Fibroblast of villous mesenchyme (primary cell): ENCODE measurements at regions not wholly inside any gene's neighbourhood (a gene's known extent, or its start where the extent isn't known, plus 50 kb on each side); places are given as distances from the start of the nearest gene placed in this dataset.

Experiments
- DNase-seq: peaks from one replicate; pipeline ENCODE4 v3.0.0-alpha.2; 2010; ENCODE audit warnings: low read depth
- H3K4me3 ChIP-seq: 2 replicates; pipeline ENCODE4 v1.5.1; 2011; ENCODE audit warnings: low read depth, mild to moderate bottlenecking, low read length
- TF ChIP-seq, protein P1 (sequence below): IDR thresholded peaks from 2 replicates; pipeline ENCODE4 v1.5.1; 2012; ENCODE audit warnings: low read depth, mild to moderate bottlenecking, low read length; ENCODE audit not compliant: insufficient read depth

DNA sequence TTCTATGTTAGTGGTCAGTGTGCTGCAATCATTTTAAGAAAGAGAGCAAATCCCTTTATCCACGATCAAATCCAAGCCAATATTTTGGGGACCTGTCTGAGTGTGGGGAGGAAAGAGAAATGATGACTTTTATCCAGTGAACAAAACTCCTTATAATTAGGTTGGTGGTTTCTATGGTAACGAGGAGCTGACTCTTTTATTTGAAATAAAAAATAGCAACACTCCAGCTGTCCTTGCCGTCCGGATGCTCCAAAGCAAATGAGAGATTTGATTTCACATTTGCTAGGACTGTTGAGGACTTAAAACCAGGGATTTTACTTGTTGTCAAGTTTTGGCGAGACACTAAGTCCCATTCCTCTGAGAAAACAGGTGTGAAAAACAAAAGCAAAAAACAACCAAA, 154.0 kb upstream of the PRICKLE2 start:
- DNase-seq = no peak
- no peak overlapping the region for H3K4me3 ChIP-seq
- TF ChIP-seq, protein P1, sequence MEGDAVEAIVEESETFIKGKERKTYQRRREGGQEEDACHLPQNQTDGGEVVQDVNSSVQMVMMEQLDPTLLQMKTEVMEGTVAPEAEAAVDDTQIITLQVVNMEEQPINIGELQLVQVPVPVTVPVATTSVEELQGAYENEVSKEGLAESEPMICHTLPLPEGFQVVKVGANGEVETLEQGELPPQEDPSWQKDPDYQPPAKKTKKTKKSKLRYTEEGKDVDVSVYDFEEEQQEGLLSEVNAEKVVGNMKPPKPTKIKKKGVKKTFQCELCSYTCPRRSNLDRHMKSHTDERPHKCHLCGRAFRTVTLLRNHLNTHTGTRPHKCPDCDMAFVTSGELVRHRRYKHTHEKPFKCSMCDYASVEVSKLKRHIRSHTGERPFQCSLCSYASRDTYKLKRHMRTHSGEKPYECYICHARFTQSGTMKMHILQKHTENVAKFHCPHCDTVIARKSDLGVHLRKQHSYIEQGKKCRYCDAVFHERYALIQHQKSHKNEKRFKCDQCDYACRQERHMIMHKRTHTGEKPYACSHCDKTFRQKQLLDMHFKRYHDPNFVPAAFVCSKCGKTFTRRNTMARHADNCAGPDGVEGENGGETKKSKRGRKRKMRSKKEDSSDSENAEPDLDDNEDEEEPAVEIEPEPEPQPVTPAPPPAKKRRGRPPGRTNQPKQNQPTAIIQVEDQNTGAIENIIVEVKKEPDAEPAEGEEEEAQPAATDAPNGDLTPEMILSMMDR = no peak

DNA sequence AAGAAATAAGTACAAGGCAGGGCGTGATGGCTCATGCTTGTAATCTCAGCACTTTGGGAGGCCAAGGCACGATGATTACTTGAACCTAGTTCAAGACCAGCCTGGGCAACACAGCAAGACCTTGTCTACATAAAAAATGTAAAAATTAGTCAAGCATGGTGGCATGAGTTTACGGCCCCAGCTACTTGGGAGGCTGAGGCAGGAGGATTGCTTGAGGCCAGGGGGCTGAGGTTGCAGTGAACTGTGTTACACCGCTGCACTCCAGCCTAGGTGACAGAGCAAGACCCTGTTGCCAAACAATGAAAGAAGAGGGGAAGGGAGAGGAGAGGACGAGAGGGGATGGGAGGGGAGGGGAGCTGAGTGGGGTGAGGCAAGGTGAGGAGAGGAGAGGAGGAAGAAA, 152.7 kb upstream of the PRICKLE2 start:
- DNase-seq = no peak
- TF ChIP-seq, protein P1 = no peak
- no peak overlapping the region for H3K4me3 ChIP-seq

DNA sequence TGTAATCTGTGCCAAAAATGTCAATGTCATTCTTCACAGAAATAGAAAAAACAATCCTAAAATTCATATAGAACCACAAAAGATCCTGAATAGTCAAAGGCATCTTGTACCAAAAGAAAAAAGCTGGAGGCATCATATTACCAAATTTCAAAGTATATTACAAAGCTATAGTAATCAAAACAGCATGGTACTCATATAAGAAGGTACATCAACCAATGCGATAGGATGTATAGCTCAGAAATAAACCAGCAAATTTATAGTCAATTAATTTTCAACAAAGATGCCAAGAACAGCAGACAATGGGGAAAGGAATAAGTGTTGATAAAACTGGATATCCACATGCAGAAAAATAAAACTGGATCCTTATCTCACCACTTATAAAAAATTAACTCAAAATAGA, 150.5 kb upstream of the PRICKLE2 start:
- H3K4me3 ChIP-seq = no peak overlapping the region
- DNase-seq = no peak
- TF ChIP-seq, protein P1 = no peak

DNA sequence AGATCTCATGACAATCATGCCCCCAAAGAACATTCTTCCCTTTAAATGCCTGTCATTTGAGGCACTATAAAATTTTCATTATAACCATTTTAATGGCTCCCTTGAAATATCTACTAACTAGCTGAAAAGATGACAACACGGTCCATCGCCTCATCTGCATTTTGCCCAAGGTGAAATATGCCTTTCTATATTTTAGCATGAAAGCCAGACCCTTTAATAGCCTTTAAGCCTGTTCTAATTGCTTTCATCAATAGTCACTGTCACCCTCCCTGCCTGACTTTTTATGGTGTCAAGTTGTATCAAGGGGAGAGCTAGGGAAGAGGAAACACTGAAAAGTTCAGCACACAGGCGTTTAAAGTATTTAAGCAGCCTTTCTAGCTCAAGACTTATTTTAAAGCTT, 144.1 kb upstream of the PRICKLE2 start:
- TF ChIP-seq, protein P1 = no peak
- DNase-seq = no peak
- H3K4me3 ChIP-seq = no peak overlapping the region

DNA sequence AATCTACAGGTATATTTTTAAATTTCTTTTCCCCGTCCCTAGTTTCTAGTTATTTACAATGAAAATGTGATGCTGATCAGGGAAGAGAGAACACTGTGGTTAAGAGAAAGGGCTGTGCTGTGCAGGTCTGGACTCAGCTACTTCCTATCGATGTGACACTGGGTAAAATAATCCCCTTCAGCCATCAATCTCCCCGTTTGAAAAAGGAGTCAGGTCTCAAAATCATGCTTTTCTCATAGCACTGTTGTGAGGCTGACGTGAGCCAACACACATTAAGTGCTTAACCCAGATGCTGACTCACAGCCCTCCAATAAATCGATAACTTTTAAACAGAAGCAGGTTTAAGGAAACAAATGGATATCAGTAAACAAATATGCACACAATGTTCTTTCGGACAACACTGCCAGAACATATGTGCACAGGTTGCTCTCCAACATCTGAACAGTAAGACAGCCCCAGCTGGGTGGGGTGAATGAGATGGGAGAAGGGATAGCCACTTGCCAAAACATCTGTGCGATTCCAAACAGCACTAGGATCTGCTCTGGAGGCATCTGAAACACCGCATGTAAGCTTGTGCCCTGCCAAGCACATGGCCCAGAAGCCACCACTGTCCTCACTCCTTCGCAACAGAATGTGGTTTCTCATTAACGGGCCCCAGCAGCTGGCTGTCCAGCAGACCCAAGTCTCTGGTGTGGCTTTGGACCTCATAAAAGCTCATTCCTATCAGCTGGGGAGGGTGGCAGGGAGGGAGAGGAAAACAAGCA, 143.2 kb upstream of the PRICKLE2 start:
- peak; percentile 75 for DNase-seq
- TF ChIP-seq, protein P1 = no peak

DNA sequence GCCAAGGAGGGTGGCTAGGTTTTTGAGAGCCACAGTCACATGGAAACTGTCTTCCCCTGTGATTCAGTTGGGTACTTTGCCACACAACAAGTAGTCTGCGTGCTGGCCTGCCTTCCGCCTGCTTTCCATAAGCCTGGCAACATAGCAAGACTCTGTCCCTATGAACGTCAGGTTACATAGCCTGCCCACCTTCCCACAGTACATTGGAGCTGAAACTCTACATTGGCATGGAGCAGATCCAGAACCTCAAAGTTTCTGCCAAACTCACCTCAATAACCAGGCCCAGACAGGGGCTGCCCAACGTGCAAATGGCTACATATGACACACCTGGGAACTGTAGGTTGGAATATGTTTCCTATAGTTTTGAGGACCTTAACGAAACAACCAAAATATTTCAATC, 140.6 kb upstream of the PRICKLE2 start:
- no peak for DNase-seq
- TF ChIP-seq, protein P1 = no peak
- H3K4me3 ChIP-seq = no peak overlapping the region

More for the DNA sequence above, 143.2 kb upstream of the PRICKLE2 start:
- H3K4me3 ChIP-seq = no peak overlapping the region

DNA sequence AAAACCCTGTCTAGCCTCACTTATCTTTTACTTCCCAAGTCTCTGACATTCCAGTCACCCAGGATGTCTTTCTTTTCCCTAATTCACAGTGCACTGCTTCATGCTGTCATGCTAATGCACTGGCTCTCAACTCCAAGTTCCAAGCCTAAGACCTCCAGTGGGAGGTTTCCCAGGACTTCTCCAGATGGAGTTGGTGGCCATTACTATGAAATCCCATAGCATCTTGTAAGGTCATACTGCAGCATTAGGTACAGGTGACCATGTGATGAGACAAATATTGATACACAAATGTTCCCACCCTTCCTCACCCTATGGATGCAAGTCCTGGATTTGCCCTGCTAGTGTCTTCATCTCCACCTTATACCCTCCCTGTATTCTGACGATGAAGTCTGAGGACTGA, 138.6 kb upstream of the PRICKLE2 start:
- H3K4me3 ChIP-seq = no peak overlapping the region
- DNase-seq = no peak
- TF ChIP-seq, protein P1 = no peak
